Rectal smooth muscle tissue (tissue), 1 donor: ENCODE measurements at regions not wholly inside any gene's neighbourhood (a gene's known extent, or its start where the extent isn't known, plus 50 kb on each side); places are given as distances from the start of the nearest gene placed in this dataset.
"Not testable (repeated sequence)": the region's sequence is repeated elsewhere in the genome, so short reads cannot be mapped to it uniquely, and the experiment has no call there.

Experiments used
- H3K27ac ChIP-seq: one replicate; pipeline ENCODE4 v1.7.0; 2013; ENCODE audit warnings: low read depth, low read length, inconsistent platforms
- H3K27me3 ChIP-seq: one replicate; pipeline ENCODE4 v1.7.0; 2013; ENCODE audit warnings: low read length; ENCODE audit not compliant: control insufficient read depth, insufficient read depth
- H3K36me3 ChIP-seq: one replicate; pipeline ENCODE4 v1.7.0; 2013; ENCODE audit warnings: low read length; ENCODE audit not compliant: control insufficient read depth, insufficient read depth
- H3K4me1 ChIP-seq: one replicate; pipeline ENCODE4 v1.7.0; 2013; ENCODE audit warnings: low read length; ENCODE audit not compliant: control insufficient read depth, insufficient read depth
- H3K4me3 ChIP-seq: one replicate; pipeline ENCODE4 v1.7.0; 2013; ENCODE audit warnings: low read length
- H3K9ac ChIP-seq: one replicate; pipeline ENCODE4 v1.7.0; 2013; ENCODE audit warnings: low read length

- Histone ChIP-seq H3K36me3 (no peaks in the 10 kb centered on the region), H3K4me1 (no peaks in the 10 kb centered on the region), H3K27me3 (peaks cover 5% of the 10 kb centered on the region), H3K4me3 (no peak overlapping the region), H3K27ac (no peak overlapping the region), H3K9ac (no peak overlapping the region)
Observed at GRCh38 chr22:22193923-22194322, 50.7 kb upstream of the VPREB1 start.

- not testable (repeated sequence) for H3K36me3 ChIP-seq, H3K4me1 ChIP-seq, H3K27me3 ChIP-seq, H3K27ac ChIP-seq, H3K9ac ChIP-seq, H3K4me3 ChIP-seq
Observed at GRCh38 chr22:22193462-22193861, 51.1 kb upstream of the VPREB1 start.

- H3K27me3 ChIP-seq, H3K4me3 ChIP-seq, H3K9ac ChIP-seq, H3K4me1 ChIP-seq, H3K36me3 ChIP-seq, H3K27ac ChIP-seq: not testable (repeated sequence)
Observed at GRCh38 chr22:22193006-22193405, 51.6 kb upstream of the VPREB1 start.

GRCh38 chr22:22189796-22190195 lies 54.8 kb upstream of the VPREB1 start:
- not testable (repeated sequence) for H3K36me3 ChIP-seq, H3K27ac ChIP-seq, H3K9ac ChIP-seq, H3K4me1 ChIP-seq, H3K4me3 ChIP-seq, H3K27me3 ChIP-seq

GRCh38 chr22:22187863-22188262 lies 56.7 kb upstream of the VPREB1 start:
- H3K27ac ChIP-seq, H3K4me1 ChIP-seq, H3K27me3 ChIP-seq, H3K9ac ChIP-seq, H3K36me3 ChIP-seq, H3K4me3 ChIP-seq: not testable (repeated sequence)

- Histone ChIP-seq H3K27ac (no peak overlapping the region), H3K36me3 (no peaks in the 10 kb centered on the region), H3K27me3 (no peaks in the 10 kb centered on the region), H3K4me1 (no peaks in the 10 kb centered on the region), H3K4me3 (no peak overlapping the region), H3K9ac (no peak overlapping the region)
Observed at GRCh38 chr22:22187299-22187698, 57.3 kb upstream of the VPREB1 start.

GRCh38 chr22:22185844-22186499 lies 58.6 kb upstream of the VPREB1 start:
- no peaks in the 10 kb centered on the region for H3K4me1 ChIP-seq
- no peaks in the 10 kb centered on the region for H3K36me3 ChIP-seq
- H3K27ac ChIP-seq, result no peak overlapping the region
- H3K9ac ChIP-seq, result no peak overlapping the region
- H3K27me3 ChIP-seq, result no peaks in the 10 kb centered on the region
- H3K4me3 ChIP-seq, result no peak overlapping the region

GRCh38 chr22:22185217-22185616 lies 59.4 kb upstream of the VPREB1 start:
- H3K4me1 ChIP-seq, result no peaks in the 10 kb centered on the region
- H3K9ac ChIP-seq, result no peak overlapping the region
- H3K4me3 ChIP-seq, result no peak overlapping the region
- no peaks in the 10 kb centered on the region for H3K36me3 ChIP-seq
- no peaks in the 10 kb centered on the region for H3K27me3 ChIP-seq
- H3K27ac ChIP-seq, result no peak overlapping the region

- H3K4me1 ChIP-seq, result no peaks in the 10 kb centered on the region
- H3K27ac ChIP-seq, result no peak overlapping the region
- H3K4me3 ChIP-seq, result no peak overlapping the region
- H3K36me3 ChIP-seq, result no peaks in the 10 kb centered on the region
- no peaks in the 10 kb centered on the region for H3K27me3 ChIP-seq
- no peak overlapping the region for H3K9ac ChIP-seq
Observed at GRCh38 chr22:22184277-22184807, 60.2 kb upstream of the VPREB1 start.

GRCh38 chr22:22182990-22183264 lies 61.7 kb upstream of the VPREB1 start:
- H3K36me3 ChIP-seq, result no peaks in the 10 kb centered on the region
- H3K4me3 ChIP-seq, result no peak overlapping the region
- H3K27ac ChIP-seq, result no peak overlapping the region
- no peak overlapping the region for H3K9ac ChIP-seq
- no peaks in the 10 kb centered on the region for H3K4me1 ChIP-seq
- no peaks in the 10 kb centered on the region for H3K27me3 ChIP-seq

- H3K9ac ChIP-seq, result no peak overlapping the region
- H3K27ac ChIP-seq, result no peak overlapping the region
- H3K4me3 ChIP-seq, result no peak overlapping the region
- no peaks in the 10 kb centered on the region for H3K27me3 ChIP-seq
- no peaks in the 10 kb centered on the region for H3K36me3 ChIP-seq
- no peaks in the 10 kb centered on the region for H3K4me1 ChIP-seq
Observed at GRCh38 chr22:22182218-22182989, 62.2 kb upstream of the VPREB1 start.

- H3K9ac ChIP-seq, result no peak overlapping the region
- no peak overlapping the region for H3K27ac ChIP-seq
- H3K4me3 ChIP-seq, result no peak overlapping the region
- no peaks in the 10 kb centered on the region for H3K27me3 ChIP-seq
- no peaks in the 10 kb centered on the region for H3K4me1 ChIP-seq
- no peaks in the 10 kb centered on the region for H3K36me3 ChIP-seq
Observed at GRCh38 chr22:22181341-22181850, 63.2 kb upstream of the VPREB1 start.
